PFSK-1 (cell line): ENCODE measurements at regions not wholly inside any gene's neighbourhood (a gene's known extent, or its start where the extent isn't known, plus 50 kb on each side); places are given as distances from the start of the nearest gene placed in this dataset.

ENCODE experiments used
- FOXP2 ChIP-seq: optimal IDR thresholded peaks from 2 replicates; pipeline ENCODE3; 2011; ENCODE audit warnings: borderline replicate concordance, control low read depth, inconsistent platforms; ENCODE audit not compliant: insufficient read depth; ENCODE audit errors: extremely low read length, extremely low read depth
- POLR2AphosphoS5 ChIP-seq: IDR thresholded peaks from 2 replicates; pipeline ENCODE4 v1.6.1; 2012; ENCODE audit warnings: low read depth, mild to moderate bottlenecking, control low read depth, low read length, moderate library complexity
- SIN3A ChIP-seq: IDR thresholded peaks from 2 replicates; pipeline ENCODE4 v1.6.1; 2012; ENCODE audit warnings: mild to moderate bottlenecking, low read length, moderate library complexity, borderline replicate concordance; ENCODE audit not compliant: insufficient read depth
- TAF1 ChIP-seq: IDR thresholded peaks from 2 replicates; pipeline ENCODE4 v1.6.1; 2012; ENCODE audit warnings: low read length, control low read depth, borderline replicate concordance; ENCODE audit not compliant: insufficient read depth
- TF ChIP-seq, protein P1 (sequence below), 2 experiments: IDR thresholded peaks; 2 replicates each; pipeline versions ENCODE4 v1.6.1 to v1.8.0; 2011 to 2012; ENCODE audit warnings: low read depth in 2 of 2, low read length in 2 of 2, control low read depth in 1 of 2, inconsistent platforms in 1 of 2, mild to moderate bottlenecking in 1 of 2, moderate library complexity in 1 of 2; ENCODE audit not compliant: insufficient read depth in 1 of 2

DNA sequence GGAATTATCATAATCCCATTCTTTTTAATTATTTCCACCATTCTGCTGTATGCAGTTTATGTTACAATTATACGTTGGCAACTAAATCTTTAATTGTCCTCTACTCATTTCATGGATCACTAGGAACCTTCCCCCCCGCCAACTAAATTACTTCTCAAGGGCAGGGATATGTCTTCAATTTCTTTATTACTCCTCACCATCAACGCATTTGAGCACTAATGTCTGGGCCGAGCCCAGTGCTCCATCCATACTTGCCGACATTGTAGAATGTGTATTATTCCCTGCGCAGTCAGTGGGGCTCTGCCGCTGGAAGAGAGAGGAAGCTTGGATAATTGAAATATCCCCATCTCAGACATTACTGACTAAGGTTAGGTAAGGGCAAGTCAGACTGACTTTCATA, 236.4 kb upstream of the AJAP1 start:
- TF ChIP-seq, protein P1, sequence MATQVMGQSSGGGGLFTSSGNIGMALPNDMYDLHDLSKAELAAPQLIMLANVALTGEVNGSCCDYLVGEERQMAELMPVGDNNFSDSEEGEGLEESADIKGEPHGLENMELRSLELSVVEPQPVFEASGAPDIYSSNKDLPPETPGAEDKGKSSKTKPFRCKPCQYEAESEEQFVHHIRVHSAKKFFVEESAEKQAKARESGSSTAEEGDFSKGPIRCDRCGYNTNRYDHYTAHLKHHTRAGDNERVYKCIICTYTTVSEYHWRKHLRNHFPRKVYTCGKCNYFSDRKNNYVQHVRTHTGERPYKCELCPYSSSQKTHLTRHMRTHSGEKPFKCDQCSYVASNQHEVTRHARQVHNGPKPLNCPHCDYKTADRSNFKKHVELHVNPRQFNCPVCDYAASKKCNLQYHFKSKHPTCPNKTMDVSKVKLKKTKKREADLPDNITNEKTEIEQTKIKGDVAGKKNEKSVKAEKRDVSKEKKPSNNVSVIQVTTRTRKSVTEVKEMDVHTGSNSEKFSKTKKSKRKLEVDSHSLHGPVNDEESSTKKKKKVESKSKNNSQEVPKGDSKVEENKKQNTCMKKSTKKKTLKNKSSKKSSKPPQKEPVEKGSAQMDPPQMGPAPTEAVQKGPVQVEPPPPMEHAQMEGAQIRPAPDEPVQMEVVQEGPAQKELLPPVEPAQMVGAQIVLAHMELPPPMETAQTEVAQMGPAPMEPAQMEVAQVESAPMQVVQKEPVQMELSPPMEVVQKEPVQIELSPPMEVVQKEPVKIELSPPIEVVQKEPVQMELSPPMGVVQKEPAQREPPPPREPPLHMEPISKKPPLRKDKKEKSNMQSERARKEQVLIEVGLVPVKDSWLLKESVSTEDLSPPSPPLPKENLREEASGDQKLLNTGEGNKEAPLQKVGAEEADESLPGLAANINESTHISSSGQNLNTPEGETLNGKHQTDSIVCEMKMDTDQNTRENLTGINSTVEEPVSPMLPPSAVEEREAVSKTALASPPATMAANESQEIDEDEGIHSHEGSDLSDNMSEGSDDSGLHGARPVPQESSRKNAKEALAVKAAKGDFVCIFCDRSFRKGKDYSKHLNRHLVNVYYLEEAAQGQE (IDR thresholded peaks at IDR 0.05; ENCODE audit: insufficient read depth in 1 of 2, low read depth in 2 of 2, low read length in 2 of 2) = no peak
- TF ChIP-seq TAF1 (no peak), FOXP2 (no peak), SIN3A (no peak)

DNA sequence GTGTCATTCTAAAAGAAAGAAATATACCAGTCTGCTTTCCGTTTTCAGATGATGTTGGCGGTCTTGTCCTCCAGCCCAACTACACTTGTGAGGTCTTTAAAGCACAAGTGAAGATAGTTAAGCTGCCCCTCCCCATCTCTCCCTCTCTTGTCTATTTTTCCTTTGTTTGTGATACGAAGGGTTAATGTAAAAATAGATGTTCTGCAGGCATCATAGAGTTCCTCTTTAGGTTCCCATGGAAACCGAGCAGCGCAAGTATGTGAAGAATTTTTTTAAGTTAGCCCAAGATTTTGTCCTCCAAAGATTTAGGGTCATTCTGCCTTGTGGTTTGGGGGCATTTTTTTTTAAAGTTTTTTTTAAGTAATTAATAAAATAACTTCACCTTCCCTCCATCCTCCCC, 232.4 kb upstream of the AJAP1 start:
- no peak for TF ChIP-seq SIN3A
- TF ChIP-seq FOXP2 = no peak
- no peak for TF ChIP-seq POLR2AphosphoS5
- TF ChIP-seq, protein P1 (IDR thresholded peaks at IDR 0.05; ENCODE audit: insufficient read depth in 1 of 2, low read depth in 2 of 2, low read length in 2 of 2) = no peak
- no peak for TF ChIP-seq TAF1

DNA sequence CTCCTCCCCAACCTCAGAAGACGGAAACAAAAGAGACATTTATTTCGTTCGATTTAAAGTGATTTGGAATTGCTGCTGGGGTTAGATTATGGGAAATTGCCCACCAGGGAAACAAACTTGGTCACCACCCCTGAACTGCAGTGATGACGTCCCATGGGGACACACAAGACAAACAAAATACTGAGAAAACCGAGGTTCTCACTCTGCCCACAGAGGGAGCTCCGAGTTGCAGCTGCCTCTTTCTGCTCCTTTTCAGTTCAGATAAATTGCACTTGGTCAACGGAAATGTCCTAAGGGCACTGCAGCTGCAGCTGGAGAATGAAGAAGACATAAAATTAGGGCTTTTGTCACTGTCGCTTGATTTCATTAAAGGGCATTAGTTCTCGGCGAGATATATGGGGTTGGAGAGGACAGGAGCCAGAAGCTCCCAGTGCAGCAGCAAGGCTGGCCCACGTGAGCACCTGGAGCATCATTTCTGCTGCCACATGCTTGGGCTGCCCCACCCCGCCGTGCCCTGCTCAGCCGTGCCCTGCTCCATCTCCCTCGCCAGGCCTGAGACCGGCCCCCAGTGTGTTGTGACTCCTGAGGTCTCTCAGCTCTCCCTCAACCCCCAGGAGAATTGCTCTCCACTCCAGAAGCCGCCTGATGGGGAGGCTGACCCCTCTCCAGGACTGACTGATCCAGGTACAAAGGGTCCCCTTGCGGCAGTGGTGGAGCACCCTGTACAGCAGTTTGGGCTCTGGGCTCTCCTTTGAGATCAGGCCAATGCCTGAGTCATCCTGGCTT, 231.7 kb upstream of the AJAP1 start:
- TF ChIP-seq FOXP2 (no peak), POLR2AphosphoS5 (no peak), TAF1 (no peak), SIN3A (no peak)
- TF ChIP-seq, protein P1 (IDR thresholded peaks at IDR 0.05; ENCODE audit: insufficient read depth in 1 of 2, low read depth in 2 of 2, low read length in 2 of 2) = no peak

DNA sequence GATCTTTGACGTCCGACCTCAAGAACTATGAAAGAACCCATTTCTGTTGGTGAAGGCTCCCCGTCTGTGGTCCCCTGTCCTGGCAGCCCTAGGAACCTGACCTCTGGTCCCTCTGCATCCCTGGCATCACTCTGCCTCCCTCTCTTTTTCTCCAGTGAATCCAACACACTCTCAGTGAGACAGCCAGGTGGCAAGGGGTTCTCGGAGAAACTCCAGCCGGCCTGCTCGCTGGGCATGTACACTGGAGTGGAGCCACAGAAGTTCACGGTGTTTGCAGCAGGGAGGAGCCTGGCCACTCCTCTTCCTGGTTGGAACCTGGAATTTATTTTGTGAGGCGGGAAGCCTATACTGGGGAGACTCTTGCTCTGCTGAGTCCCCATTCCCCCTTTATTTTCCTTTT, 230.2 kb upstream of the AJAP1 start:
- TF ChIP-seq FOXP2 = no peak
- no peak for TF ChIP-seq TAF1
- TF ChIP-seq SIN3A = no peak

DNA sequence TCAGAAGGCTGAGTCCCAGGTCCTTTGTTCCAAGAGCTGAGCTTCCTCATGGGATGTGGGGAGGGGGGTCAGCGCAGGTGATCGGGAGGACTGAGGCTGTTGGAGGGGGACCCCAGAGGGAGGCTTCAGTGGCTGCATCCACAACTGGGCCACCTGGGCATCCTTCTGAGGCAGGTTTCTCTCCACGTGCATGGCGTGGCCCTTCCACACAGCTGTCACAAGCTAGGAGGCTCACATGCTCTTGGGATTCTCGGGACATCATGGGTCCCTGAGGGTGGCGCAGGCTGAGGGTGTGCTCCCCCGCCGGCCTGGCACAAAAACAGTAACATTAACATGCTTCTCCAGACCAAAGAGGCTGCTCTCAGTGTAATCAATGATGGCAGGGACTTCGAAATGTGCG, 229.6 kb upstream of the AJAP1 start:
- TF ChIP-seq SIN3A (no peak), TAF1 (no peak), FOXP2 (no peak), POLR2AphosphoS5 (no peak)
- TF ChIP-seq, protein P1 (IDR thresholded peaks at IDR 0.05; ENCODE audit: insufficient read depth in 1 of 2, low read depth in 2 of 2, low read length in 2 of 2) = no peak
